ENCODE measurements at regions not wholly inside any gene's neighbourhood (a gene's known extent, or its start where the extent isn't known, plus 50 kb on each side); places are given as distances from the start of the nearest gene placed in this dataset.

GRCh38 chr16:51984395-51984794, 562.5 kb downstream of the TOX3 start:
- no peak overlapping the region for H3K27ac ChIP-seq (ENCODE audit: insufficient read depth, low read length)
- H3K56ac ChIP-seq (ENCODE audit: extremely low read depth, insufficient read depth, low read length) = no peak overlapping the region
- H4K8ac ChIP-seq (ENCODE audit: low read depth in 2 of 2, low read length in 2 of 2) = no peak overlapping the region; a peak in 1 of 4 replicates
- WGBS, 2 experiments (ENCODE audit: extremely low coverage in 2 of 2, insufficient read length in 1 of 2) = no CpG with 5 or more reads among the region's 2 CpGs
- no peak for ATAC-seq (ENCODE audit: low read depth)
- H2AFZ ChIP-seq (replicated peaks; ENCODE audit: low read length, poor library complexity) = no peak overlapping the region
- H3K4me3 ChIP-seq (ENCODE audit: insufficient read depth, low read depth, low read length) = no peak overlapping the region
- 0 out of 2 replicates have a peak overlapping the region, but pooled peaks have one; percentile 49 for H2BK20ac ChIP-seq (ENCODE audit: low read depth, low read length)
- no peaks in the 10 kb centered on the region; the same call in 1 of the 2 replicates for H3K4me1 ChIP-seq (ENCODE audit: control insufficient read depth, insufficient read depth, low read length)
- H4K91ac ChIP-seq (ENCODE audit: insufficient read depth, low read depth, low read length) = no peak overlapping the region; the same call in 1 of the 2 replicates
- H4K5ac ChIP-seq (ENCODE audit: low read depth, low read length) = no peak overlapping the region
- CTCF ChIA-PET = no interaction called here
- H2BK120ac ChIP-seq (ENCODE audit: low read depth, low read length) = peak overlapping the region; percentile 38; the same call in 1 of the 2 replicates
- POLR2A ChIA-PET (ENCODE audit: unreplicated experiment) = interaction anchor here (0.6 kb wide), 1 partner anchor 169 kb away, joined by 3 read pairs; no protein-coding TSS in a partner anchor
- intact Hi-C loops (cut with micrococcal nuclease) (loop anchor here (5.0 kb wide), 1 partner anchor 222 kb away; no protein-coding TSS in a partner anchor), dilution Hi-C loops (cut with HindIII; ENCODE audit: low sequenced_read_pairs, unreplicated experiment) (no loop called here), in situ Hi-C loops (cut with MboI; ENCODE audit: low sequenced_read_pairs) (loop anchor here (10.0 to 25.0 kb wide), 2 partner anchors 860 to 1172 kb away; no protein-coding TSS in a partner anchor)
- no peak overlapping the region for H3K9ac ChIP-seq (ENCODE audit: low read depth, low read length)
- H2AK9ac ChIP-seq (replicated peaks; ENCODE audit: low read depth, low read length, poor library complexity) = no peak overlapping the region
- H3K18ac ChIP-seq (ENCODE audit: low read depth, low read length) = no peak overlapping the region
- peak overlapping the region; percentile 19; the same call in 1 of the 2 replicates for H3K4ac ChIP-seq (ENCODE audit: low read depth, low read length)
- H2BK15ac ChIP-seq (ENCODE audit: low read depth, low read length) = no peak overlapping the region; the same call in 2 of the 3 replicates
- H3K9me1 ChIP-seq (ENCODE audit: insufficient read depth, low read length) = no peaks in the 10 kb centered on the region
- H3K14ac ChIP-seq (replicated peaks; ENCODE audit: low read depth, low read length) = 0 out of 2 replicates have a peak overlapping the region, but pooled peaks have one; percentile 29
- H3K79me1 ChIP-seq (ENCODE audit: low read depth in 1 of 2, low read length in 2 of 2) = no peaks in the 10 kb centered on the region
- no peak overlapping the region for H3K4me2 ChIP-seq (ENCODE audit: low read depth, low read length)
- TF ChIP-seq, protein P1, sequence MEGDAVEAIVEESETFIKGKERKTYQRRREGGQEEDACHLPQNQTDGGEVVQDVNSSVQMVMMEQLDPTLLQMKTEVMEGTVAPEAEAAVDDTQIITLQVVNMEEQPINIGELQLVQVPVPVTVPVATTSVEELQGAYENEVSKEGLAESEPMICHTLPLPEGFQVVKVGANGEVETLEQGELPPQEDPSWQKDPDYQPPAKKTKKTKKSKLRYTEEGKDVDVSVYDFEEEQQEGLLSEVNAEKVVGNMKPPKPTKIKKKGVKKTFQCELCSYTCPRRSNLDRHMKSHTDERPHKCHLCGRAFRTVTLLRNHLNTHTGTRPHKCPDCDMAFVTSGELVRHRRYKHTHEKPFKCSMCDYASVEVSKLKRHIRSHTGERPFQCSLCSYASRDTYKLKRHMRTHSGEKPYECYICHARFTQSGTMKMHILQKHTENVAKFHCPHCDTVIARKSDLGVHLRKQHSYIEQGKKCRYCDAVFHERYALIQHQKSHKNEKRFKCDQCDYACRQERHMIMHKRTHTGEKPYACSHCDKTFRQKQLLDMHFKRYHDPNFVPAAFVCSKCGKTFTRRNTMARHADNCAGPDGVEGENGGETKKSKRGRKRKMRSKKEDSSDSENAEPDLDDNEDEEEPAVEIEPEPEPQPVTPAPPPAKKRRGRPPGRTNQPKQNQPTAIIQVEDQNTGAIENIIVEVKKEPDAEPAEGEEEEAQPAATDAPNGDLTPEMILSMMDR (conservative IDR thresholded peaks at IDR 0.05; ENCODE audit: low read depth, low read length) = no peak
- no peak for TF ChIP-seq SMC3 (IDR thresholded peaks at IDR 0.05; ENCODE audit: low read depth, low read length)
- TF ChIP-seq RCOR1 (IDR thresholded peaks at IDR 0.05; ENCODE audit: insufficient replicate concordance, low read length) = no peak
- DNase-seq = no peak
- H2AK5ac ChIP-seq (ENCODE audit: low read depth, low read length) = 0 out of 2 replicates have a peak overlapping the region, but pooled peaks have one; percentile 12
- no peaks in the 10 kb centered on the region for H3K9me3 ChIP-seq (ENCODE audit: control insufficient read depth, insufficient read depth, low read length)
- H4K20me1 ChIP-seq (ENCODE audit: insufficient read depth, low read length) = no peaks in the 10 kb centered on the region
- no peak overlapping the region for H2BK5ac ChIP-seq (ENCODE audit: low read depth, low read length, poor library complexity, severe bottlenecking)
- H3K27me3 ChIP-seq (ENCODE audit: control insufficient read depth, insufficient read depth, low read length) = no peaks in the 10 kb centered on the region
- no TSS peak for BruUV-seq (replicated peaks)
- no peaks in the 10 kb centered on the region for H3K36me3 ChIP-seq (ENCODE audit: control insufficient read depth, insufficient read depth, low read length)
- H3K23ac ChIP-seq (ENCODE audit: low read depth, low read length) = no peak overlapping the region

Data from IMR-90 (cell line).